ENCODE measurements at regions not wholly inside any gene's neighbourhood (a gene's known extent, or its start where the extent isn't known, plus 50 kb on each side); places are given as distances from the start of the nearest gene placed in this dataset.
"Not testable (repeated sequence)": the region's sequence is repeated elsewhere in the genome, so short reads cannot be mapped to it uniquely, and the experiment has no call there.

DNA sequence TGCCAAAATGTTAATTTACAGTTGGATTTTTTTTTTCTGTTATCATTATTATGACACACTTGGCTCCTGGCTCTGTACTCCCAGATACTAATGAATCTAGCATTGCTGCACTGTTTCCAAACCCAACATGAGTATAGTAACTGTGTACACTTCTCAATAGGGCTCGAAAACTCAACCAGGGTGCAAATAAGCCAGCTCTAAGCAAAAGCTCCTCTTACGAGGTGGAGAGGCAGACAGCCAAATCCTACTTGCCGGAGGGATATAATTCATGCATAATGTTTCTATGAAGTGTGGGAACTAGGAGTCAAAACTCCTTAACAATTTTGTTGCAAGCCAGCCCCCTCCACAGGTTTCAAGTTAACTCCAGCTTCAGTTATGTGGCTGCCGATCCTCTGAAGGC is 510.4 kb upstream of the ZP4 start:
- DNase-seq, result no peak
- TF ChIP-seq CTCF (IDR thresholded peaks at IDR 0.05; ENCODE audit: low read depth, low read length), result no peak
- Histone ChIP-seq H3K36me3 (no peaks in the 10 kb centered on the region), H3K27me3 (no peaks in the 10 kb centered on the region), H3K4me1 (no peaks in the 10 kb centered on the region), H3K9me3 (no peaks in the 10 kb centered on the region), H3K4me3 (ENCODE audit: low read depth, low read length) (no peak overlapping the region)

DNA sequence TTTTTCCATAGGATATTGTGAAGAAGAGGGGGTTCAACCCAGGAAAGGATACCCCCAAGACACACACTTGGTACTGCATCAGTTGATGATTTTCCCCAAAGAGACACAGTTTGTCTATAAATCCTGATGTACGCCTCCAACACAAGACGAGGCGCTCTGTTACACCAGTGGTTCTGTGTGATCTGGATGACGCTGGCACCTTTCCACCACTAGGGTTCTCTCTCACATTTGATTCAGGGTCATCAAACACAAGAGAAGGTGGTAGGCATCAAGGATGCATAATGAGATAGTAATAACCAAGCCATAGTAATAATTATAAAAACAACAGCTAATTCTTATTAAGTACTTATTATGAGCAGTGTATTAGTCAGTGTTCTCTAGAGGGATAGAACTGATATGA is 508.8 kb upstream of the ZP4 start:
- TF ChIP-seq CTCF (IDR thresholded peaks at IDR 0.05; ENCODE audit: low read depth, low read length), result peak; percentile 59
- no peaks in the 10 kb centered on the region for H3K27me3 ChIP-seq
- H3K9me3 ChIP-seq, result no peaks in the 10 kb centered on the region
- H3K4me1 ChIP-seq, result no peaks in the 10 kb centered on the region
- DNase-seq, result peak; percentile 17
- no peak overlapping the region for H3K4me3 ChIP-seq (ENCODE audit: low read depth, low read length)
- H3K36me3 ChIP-seq, result no peaks in the 10 kb centered on the region

DNA sequence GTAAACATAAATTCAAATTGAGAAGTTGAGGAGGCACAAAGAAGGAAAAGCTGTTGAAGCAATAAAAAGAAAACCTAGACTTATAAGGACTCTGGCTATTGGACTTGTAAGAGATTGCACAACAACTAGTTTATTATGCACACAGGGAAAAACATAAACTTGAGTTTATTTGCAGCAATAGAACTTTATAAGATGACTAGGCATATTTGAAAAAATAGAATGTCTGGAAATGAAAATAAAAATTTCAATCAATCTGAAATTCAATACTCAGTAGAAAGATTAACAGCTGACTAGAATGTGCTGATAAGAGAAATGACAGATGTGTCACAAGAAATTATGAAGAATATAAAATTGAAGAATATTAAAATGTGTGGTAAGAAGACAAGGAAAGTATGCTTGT is 505.4 kb upstream of the ZP4 start:
- no peak for TF ChIP-seq CTCF (IDR thresholded peaks at IDR 0.05; ENCODE audit: low read depth, low read length)
- Histone ChIP-seq H3K9me3 (no peaks in the 10 kb centered on the region), H3K4me1 (peaks cover 3% of the 10 kb centered on the region; the same call in 1 of the 2 replicates), H3K36me3 (no peaks in the 10 kb centered on the region), H3K4me3 (ENCODE audit: low read depth, low read length) (no peak overlapping the region), H3K27me3 (no peaks in the 10 kb centered on the region)
- DNase-seq, result no peak

- DNase-seq, result no peak
- Histone ChIP-seq H3K36me3 (no peaks in the 10 kb centered on the region), H3K4me3 (ENCODE audit: low read depth, low read length) (no peak overlapping the region), H3K4me1 (peaks cover 7% of the 10 kb centered on the region), H3K9me3 (no peaks in the 10 kb centered on the region), H3K27me3 (no peaks in the 10 kb centered on the region)
- TF ChIP-seq CTCF (IDR thresholded peaks at IDR 0.05; ENCODE audit: low read depth, low read length), result no peak
Measured at GRCh38 chr1:238384381-238384780, 493.7 kb upstream of the ZP4 start.

DNA sequence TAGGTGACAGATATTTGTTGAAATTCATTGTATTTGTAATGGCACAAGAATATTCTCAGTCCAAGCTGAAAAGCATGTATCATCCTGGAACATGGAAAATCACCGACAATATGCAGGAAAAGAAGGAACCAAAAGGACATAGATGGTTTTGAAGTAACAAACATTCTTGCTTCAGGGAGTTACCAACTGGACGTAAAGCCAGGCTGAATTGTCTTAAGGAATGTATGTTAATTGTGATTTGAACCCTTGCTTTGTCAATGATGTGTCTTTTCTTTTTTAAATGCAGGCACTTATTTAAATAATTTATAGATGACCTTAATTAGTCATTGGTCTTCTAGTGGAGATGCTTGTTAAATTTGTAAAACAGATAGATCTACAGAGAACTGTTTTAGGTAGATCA is 489.4 kb upstream of the ZP4 start:
- H3K4me3 ChIP-seq (ENCODE audit: low read depth, low read length), result no peak overlapping the region
- no peak for TF ChIP-seq CTCF (IDR thresholded peaks at IDR 0.05; ENCODE audit: low read depth, low read length)
- H3K27me3 ChIP-seq, result no peaks in the 10 kb centered on the region
- H3K9me3 ChIP-seq, result no peaks in the 10 kb centered on the region
- H3K4me1 ChIP-seq, result peaks cover 7% of the 10 kb centered on the region
- DNase-seq, result no peak
- H3K36me3 ChIP-seq, result no peaks in the 10 kb centered on the region

- not testable (repeated sequence) for H3K4me1 ChIP-seq; DNase-seq; H3K4me3 ChIP-seq (ENCODE audit: low read depth, low read length); H3K36me3 ChIP-seq; H3K9me3 ChIP-seq; H3K27me3 ChIP-seq
Measured at GRCh38 chr1:238379446-238379845, 488.7 kb upstream of the ZP4 start.

GRCh38 chr1:238377280-238377919 is 486.7 kb upstream of the ZP4 start:
- no peak for DNase-seq
- H3K4me3 ChIP-seq (ENCODE audit: low read depth, low read length), result no peak overlapping the region
- no peaks in the 10 kb centered on the region for H3K36me3 ChIP-seq
- peaks cover 5% of the 10 kb centered on the region for H3K4me1 ChIP-seq
- H3K27me3 ChIP-seq, result no peaks in the 10 kb centered on the region
- H3K9me3 ChIP-seq, result no peaks in the 10 kb centered on the region
- TF ChIP-seq CTCF (IDR thresholded peaks at IDR 0.05; ENCODE audit: low read depth, low read length), result no peak

Data from BE2C (cell line).